Liver (tissue), 8 donors: ENCODE measurements at regions not wholly inside any gene's neighbourhood (a gene's known extent, or its start where the extent isn't known, plus 50 kb on each side); places are given as distances from the start of the nearest gene placed in this dataset.

Experiments used
- DNase-seq: peaks from one replicate; pipeline ENCODE4 v3.0.0-alpha.2; 2017; ENCODE audit warnings: low spot score
- H3K27ac ChIP-seq, 2 donors: one replicate each; pipeline ENCODE4 v1.7.0; 2013; ENCODE audit warnings: inconsistent platforms in 2 of 2, low read length in 2 of 2, control low read depth in 1 of 2, low read depth in 1 of 2, mild to moderate bottlenecking in 1 of 2
- H3K27me3 ChIP-seq, 4 donors: one replicate each; pipeline versions ENCODE4 v1.6.1 to v1.7.0; 2013; ENCODE audit warnings: low read length in 3 of 4, inconsistent platforms in 1 of 4, mild to moderate bottlenecking in 1 of 4, moderate library complexity in 1 of 4; ENCODE audit not compliant: control insufficient read depth in 4 of 4, insufficient read depth in 4 of 4
- H3K36me3 ChIP-seq, 4 donors: one replicate each; pipeline versions ENCODE4 v1.6.1 to v1.7.0; 2013; ENCODE audit warnings: low read length in 3 of 4, mild to moderate bottlenecking in 3 of 4, low read depth in 1 of 4, moderate library complexity in 1 of 4; ENCODE audit not compliant: control insufficient read depth in 4 of 4, insufficient read depth in 3 of 4
- H3K4me1 ChIP-seq, 4 donors: one replicate each; pipeline versions ENCODE4 v1.6.1 to v1.7.0; 2013; ENCODE audit warnings: low read length in 3 of 4, mild to moderate bottlenecking in 3 of 4, moderate library complexity in 1 of 4; ENCODE audit not compliant: control insufficient read depth in 4 of 4, insufficient read depth in 4 of 4
- H3K4me3 ChIP-seq, 3 donors: one replicate each; pipeline versions ENCODE4 v1.6.1 to v1.7.0; 2013; ENCODE audit warnings: low read length in 3 of 3, control low read depth in 1 of 3, low read depth in 1 of 3, mild to moderate bottlenecking in 1 of 3
- H3K9ac ChIP-seq, 2 donors: one replicate each; pipeline ENCODE4 v1.7.0; 2013; ENCODE audit warnings: low read length in 2 of 2, mild to moderate bottlenecking in 2 of 2, moderate library complexity in 2 of 2, control low read depth in 1 of 2, low read depth in 1 of 2
- H3K9me3 ChIP-seq, 4 donors: one replicate each; pipeline versions ENCODE4 v1.6.1 to v1.7.0; 2013; ENCODE audit warnings: low read length in 3 of 4; ENCODE audit not compliant: control insufficient read depth in 4 of 4
- FOXA2 ChIP-seq: IDR thresholded peaks from 2 replicates; pipeline ENCODE4 v1.6.1; 2016; ENCODE audit warnings: antibody characterized with exemption
- GABPA ChIP-seq, 2 donors: IDR thresholded peaks in 1 of 2; conservative IDR thresholded peaks in 1 of 2; 2 replicates each; pipeline ENCODE4 v1.6.1; 2016; ENCODE audit warnings: antibody characterized with exemption in 2 of 2, mild to moderate bottlenecking in 1 of 2, moderate library complexity in 1 of 2
- JUND ChIP-seq, 2 donors: IDR thresholded peaks; 2 replicates each; pipeline ENCODE4 v1.6.1; 2016; ENCODE audit warnings: antibody characterized with exemption in 2 of 2
- NR2F2 ChIP-seq: IDR thresholded peaks from 2 replicates; pipeline ENCODE4 v1.6.1; 2016; ENCODE audit warnings: antibody characterized with exemption
- RAD21 ChIP-seq, 2 donors: IDR thresholded peaks; 2 replicates each; pipeline ENCODE4 v1.6.1; 2016; ENCODE audit warnings: antibody characterized with exemption in 2 of 2, mild to moderate bottlenecking in 2 of 2
- RXRA ChIP-seq, 2 donors: IDR thresholded peaks; 2 replicates each; pipeline ENCODE4 v1.6.1; 2017 to 2018; ENCODE audit warnings: antibody characterized with exemption in 2 of 2, mild to moderate bottlenecking in 1 of 2
- SP1 ChIP-seq: IDR thresholded peaks from 2 replicates; pipeline ENCODE4 v1.6.1; 2018; ENCODE audit warnings: antibody characterized with exemption, mild to moderate bottlenecking
- TAF1 ChIP-seq: conservative IDR thresholded peaks from 2 replicates; pipeline ENCODE4 v1.6.1; 2016; ENCODE audit warnings: antibody characterized with exemption, mild to moderate bottlenecking
- YY1 ChIP-seq: IDR thresholded peaks from 2 replicates; pipeline ENCODE4 v1.6.1; 2016; ENCODE audit warnings: antibody characterized with exemption, mild to moderate bottlenecking
- WGBS: extraction: QIAGEN DNeasy Blood & Tissue Kit; methylation state at CpG from one replicate; pipeline ENCODE4 v1.1.7; 2013; 5-methylcytosine and 5-hydroxymethylcytosine counted together
- TF ChIP-seq, protein P1 (sequence below): fragments of 150-350 bp; IDR thresholded peaks from 2 replicates; pipeline ENCODE4 v1.5.1; 2017; ENCODE audit warnings: improper control_type of control experiment, low read depth, low read length; ENCODE audit not compliant: missing input control
- TF ChIP-seq, protein P2 (sequence below): IDR thresholded peaks from 2 replicates; pipeline ENCODE4 v1.6.1; 2016; ENCODE audit warnings: antibody characterized with exemption
- TF ChIP-seq, protein P3 (sequence below): IDR thresholded peaks from 2 replicates; pipeline ENCODE4 v1.6.1; 2016; ENCODE audit warnings: antibody characterized with exemption, mild to moderate bottlenecking
- donor health status: healthy.
- donor health status: healthy.
- donor health status: healthy.
- donor health status: healthy.
- donor health status: healthy.

DNA sequence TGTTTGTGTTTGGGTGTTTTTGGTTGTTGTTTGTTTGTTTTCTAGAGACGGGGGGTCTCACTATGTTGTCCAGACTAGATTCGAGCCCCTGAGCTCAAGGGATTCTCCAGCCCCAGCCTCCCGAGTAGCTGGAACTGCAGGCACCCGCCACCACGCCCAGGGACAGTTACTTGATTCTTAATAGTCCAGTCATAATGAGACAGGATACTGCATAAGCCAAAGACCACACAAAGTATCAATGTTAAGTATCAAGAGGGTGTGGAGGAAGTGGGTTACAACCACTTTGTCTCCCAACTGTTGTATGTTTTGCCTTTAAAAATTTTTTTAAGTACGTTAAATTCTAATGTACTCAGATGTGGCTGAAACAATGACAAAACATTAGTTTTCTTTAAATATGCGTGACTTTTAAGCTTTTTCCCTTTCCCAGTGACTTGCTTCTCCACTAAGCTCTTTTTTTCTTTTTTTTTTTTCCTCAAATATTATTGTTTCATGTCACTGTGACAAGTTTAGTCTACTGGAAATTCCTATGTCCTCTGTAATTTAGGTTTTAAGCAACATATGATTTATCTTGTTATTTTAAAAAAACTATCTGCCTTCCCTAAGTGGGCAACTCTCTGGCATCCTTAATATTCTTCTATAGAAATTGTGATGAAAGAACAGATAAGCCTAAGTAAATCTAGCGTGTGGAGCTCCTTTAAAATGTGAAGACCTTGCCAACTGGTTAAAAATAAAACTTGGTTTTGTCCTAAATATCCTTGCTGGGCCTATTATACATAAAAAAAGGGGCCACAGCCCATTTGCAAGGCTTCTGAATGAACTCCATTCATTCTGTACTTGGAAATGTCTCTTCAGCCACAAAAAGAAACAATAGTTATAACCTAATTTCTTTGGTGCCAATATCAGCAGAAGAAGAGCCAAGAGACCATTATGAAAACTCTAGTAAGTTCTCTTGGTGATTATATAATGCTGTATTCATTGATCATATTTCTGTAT lies 56.2 kb upstream of the DPH5 start (continued):
- TF ChIP-seq, protein P1, sequence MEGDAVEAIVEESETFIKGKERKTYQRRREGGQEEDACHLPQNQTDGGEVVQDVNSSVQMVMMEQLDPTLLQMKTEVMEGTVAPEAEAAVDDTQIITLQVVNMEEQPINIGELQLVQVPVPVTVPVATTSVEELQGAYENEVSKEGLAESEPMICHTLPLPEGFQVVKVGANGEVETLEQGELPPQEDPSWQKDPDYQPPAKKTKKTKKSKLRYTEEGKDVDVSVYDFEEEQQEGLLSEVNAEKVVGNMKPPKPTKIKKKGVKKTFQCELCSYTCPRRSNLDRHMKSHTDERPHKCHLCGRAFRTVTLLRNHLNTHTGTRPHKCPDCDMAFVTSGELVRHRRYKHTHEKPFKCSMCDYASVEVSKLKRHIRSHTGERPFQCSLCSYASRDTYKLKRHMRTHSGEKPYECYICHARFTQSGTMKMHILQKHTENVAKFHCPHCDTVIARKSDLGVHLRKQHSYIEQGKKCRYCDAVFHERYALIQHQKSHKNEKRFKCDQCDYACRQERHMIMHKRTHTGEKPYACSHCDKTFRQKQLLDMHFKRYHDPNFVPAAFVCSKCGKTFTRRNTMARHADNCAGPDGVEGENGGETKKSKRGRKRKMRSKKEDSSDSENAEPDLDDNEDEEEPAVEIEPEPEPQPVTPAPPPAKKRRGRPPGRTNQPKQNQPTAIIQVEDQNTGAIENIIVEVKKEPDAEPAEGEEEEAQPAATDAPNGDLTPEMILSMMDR, result no peak
- no peak for TF ChIP-seq TAF1
- TF ChIP-seq, protein P2, sequence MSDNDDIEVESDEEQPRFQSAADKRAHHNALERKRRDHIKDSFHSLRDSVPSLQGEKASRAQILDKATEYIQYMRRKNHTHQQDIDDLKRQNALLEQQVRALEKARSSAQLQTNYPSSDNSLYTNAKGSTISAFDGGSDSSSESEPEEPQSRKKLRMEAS, result no peak

DNA sequence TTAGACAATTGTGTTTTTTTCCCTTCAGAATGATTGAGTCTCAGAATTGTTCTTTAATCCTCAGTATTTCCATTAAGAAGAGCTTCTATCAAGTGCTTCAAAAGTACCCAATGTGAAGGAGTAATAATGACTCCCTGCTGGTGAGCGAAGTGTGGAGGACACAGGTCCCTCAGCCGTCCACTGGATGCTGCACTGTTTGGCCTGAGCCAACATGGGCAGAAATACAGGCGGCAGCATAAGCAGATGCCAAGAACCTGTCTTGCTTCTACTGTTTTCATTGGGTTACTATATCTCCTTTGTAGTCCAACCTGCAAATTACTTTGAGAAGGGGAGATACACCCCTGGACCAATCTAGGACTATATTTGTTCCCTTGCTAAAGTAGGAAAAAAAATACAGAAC lies 55.3 kb upstream of the DPH5 start:
- Histone ChIP-seq H3K4me3 (no peak overlapping the region), H3K4me1 (no peaks in the 10 kb centered on the region), H3K27ac (no peak overlapping the region), H3K9me3 (no peaks in the 10 kb centered on the region), H3K9ac (no peak overlapping the region), H3K36me3 (no peaks in the 10 kb centered on the region), H3K27me3 (no peaks in the 10 kb centered on the region)
- WGBS, result 98% methylated on average over 3 of the region's 3 CpGs
- no peak for DNase-seq
- TF ChIP-seq GABPA (IDR thresholded peaks at IDR 0.05 in 1 of 2, conservative IDR thresholded peaks at IDR 0.05 in 1 of 2) (no peak), TAF1 (no peak), YY1 (no peak)

DNA sequence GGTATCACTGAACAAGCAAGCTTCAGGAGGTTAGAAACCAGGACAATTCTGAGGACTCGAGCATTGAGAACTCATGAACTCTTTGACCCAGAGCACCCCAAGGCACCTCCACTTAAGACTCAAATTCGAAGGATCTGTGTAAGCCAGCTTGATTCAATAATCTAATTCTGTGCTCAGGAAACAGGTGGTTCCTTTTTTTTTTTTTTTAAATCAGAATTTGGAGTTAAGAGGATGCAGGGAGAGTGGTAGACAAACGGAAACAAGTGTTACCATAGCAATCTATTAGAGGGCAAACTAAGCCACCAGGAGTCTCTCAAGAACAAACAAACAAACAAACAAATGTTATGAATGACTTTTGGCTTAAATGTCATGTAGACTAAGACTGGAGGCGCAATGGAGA lies 53.8 kb upstream of the DPH5 start:
- 84% methylated on average over 4 of the region's 4 CpGs for WGBS
- Histone ChIP-seq H3K9ac (no peak overlapping the region), H3K4me3 (no peak overlapping the region), H3K27ac (no peak overlapping the region), H3K4me1 (no peaks in the 10 kb centered on the region), H3K36me3 (no peaks in the 10 kb centered on the region), H3K9me3 (no peaks in the 10 kb centered on the region), H3K27me3 (no peaks in the 10 kb centered on the region)
- no peak for DNase-seq
- TF ChIP-seq TAF1 (no peak), FOXA2 (no peak), NR2F2 (no peak), RAD21 (IDR thresholded peaks at IDR 0.05) (no peak), SP1 (no peak), JUND (IDR thresholded peaks at IDR 0.05) (no peak), RXRA (IDR thresholded peaks at IDR 0.05) (no peak)
- TF ChIP-seq, protein P3, sequence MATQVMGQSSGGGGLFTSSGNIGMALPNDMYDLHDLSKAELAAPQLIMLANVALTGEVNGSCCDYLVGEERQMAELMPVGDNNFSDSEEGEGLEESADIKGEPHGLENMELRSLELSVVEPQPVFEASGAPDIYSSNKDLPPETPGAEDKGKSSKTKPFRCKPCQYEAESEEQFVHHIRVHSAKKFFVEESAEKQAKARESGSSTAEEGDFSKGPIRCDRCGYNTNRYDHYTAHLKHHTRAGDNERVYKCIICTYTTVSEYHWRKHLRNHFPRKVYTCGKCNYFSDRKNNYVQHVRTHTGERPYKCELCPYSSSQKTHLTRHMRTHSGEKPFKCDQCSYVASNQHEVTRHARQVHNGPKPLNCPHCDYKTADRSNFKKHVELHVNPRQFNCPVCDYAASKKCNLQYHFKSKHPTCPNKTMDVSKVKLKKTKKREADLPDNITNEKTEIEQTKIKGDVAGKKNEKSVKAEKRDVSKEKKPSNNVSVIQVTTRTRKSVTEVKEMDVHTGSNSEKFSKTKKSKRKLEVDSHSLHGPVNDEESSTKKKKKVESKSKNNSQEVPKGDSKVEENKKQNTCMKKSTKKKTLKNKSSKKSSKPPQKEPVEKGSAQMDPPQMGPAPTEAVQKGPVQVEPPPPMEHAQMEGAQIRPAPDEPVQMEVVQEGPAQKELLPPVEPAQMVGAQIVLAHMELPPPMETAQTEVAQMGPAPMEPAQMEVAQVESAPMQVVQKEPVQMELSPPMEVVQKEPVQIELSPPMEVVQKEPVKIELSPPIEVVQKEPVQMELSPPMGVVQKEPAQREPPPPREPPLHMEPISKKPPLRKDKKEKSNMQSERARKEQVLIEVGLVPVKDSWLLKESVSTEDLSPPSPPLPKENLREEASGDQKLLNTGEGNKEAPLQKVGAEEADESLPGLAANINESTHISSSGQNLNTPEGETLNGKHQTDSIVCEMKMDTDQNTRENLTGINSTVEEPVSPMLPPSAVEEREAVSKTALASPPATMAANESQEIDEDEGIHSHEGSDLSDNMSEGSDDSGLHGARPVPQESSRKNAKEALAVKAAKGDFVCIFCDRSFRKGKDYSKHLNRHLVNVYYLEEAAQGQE, result no peak
- TF ChIP-seq, protein P2, result no peak
- TF ChIP-seq, protein P1, result no peak
